ENCODE measurements at regions not wholly inside any gene's neighbourhood (a gene's known extent, or its start where the extent isn't known, plus 50 kb on each side); places are given as distances from the start of the nearest gene placed in this dataset.

DNA sequence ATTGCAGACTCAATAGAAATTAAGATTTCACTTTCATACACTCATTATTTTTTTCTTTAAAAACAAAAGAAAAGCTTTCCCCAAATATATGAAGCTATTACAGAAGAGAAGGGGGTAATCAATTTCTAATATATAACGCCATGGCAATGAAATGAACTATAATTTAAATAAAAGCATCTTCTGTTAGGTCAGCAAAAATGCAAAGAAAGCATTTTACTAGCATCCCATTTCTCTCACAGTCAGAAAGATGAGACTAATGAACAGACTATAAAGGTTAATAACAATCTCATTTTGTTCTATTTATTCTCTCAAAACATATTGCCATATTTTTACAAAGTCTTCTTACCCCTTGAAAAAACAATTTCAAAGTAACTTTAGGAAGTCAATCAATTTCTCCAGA lies 89.0 kb downstream of the TRIML1 start:
- no TSS peak for BruUV-seq (replicated peaks)
- Histone ChIP-seq H3K27me3 (ENCODE audit: control insufficient read depth, insufficient read depth, low read length) (no peaks in the 10 kb centered on the region), H3K9me3 (ENCODE audit: control insufficient read depth, insufficient read depth, low read depth, low read length) (no peaks in the 10 kb centered on the region), H3K4me1 (ENCODE audit: control insufficient read depth, insufficient read depth, low read length) (no peaks in the 10 kb centered on the region), H3K36me3 (ENCODE audit: control insufficient read depth, insufficient read depth, low read length) (no peaks in the 10 kb centered on the region), H3K4me3 (ENCODE audit: low read depth in 2 of 2, low read length in 2 of 2) (no peak overlapping the region), H3K27ac (ENCODE audit: low read length) (no peak overlapping the region)
- ATAC-seq: no peak
- CTCF ChIA-PET: no interaction called here
- intact Hi-C loops (cut with micrococcal nuclease; ENCODE audit: unreplicated experiment) (no loop called here), in situ Hi-C loops (cut with HindIII; ENCODE audit: low pct_unique_long_range_greater_than_20kb, low sequenced_read_pairs) (no loop called here)
- POLR2A ChIA-PET: no interaction called here
- TF ChIP-seq, protein P1, sequence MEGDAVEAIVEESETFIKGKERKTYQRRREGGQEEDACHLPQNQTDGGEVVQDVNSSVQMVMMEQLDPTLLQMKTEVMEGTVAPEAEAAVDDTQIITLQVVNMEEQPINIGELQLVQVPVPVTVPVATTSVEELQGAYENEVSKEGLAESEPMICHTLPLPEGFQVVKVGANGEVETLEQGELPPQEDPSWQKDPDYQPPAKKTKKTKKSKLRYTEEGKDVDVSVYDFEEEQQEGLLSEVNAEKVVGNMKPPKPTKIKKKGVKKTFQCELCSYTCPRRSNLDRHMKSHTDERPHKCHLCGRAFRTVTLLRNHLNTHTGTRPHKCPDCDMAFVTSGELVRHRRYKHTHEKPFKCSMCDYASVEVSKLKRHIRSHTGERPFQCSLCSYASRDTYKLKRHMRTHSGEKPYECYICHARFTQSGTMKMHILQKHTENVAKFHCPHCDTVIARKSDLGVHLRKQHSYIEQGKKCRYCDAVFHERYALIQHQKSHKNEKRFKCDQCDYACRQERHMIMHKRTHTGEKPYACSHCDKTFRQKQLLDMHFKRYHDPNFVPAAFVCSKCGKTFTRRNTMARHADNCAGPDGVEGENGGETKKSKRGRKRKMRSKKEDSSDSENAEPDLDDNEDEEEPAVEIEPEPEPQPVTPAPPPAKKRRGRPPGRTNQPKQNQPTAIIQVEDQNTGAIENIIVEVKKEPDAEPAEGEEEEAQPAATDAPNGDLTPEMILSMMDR (IDR thresholded peaks at IDR 0.05): no peak
- TF ChIP-seq TCF7L2 (IDR thresholded peaks at IDR 0.05; ENCODE audit: low read depth, low read length) (no peak), SIN3A (IDR thresholded peaks at IDR 0.05; ENCODE audit: borderline replicate concordance, insufficient read depth, low read depth, low read length) (no peak), POLR2AphosphoS5 (IDR thresholded peaks at IDR 0.05; ENCODE audit: low read depth, low read length) (no peak), REST (IDR thresholded peaks at IDR 0.05; ENCODE audit: insufficient read depth in 1 of 2, low read depth in 2 of 2, low read length in 1 of 2) (no peak)
- no peak for DNase-seq (ENCODE audit: low read depth, low spot score)

DNA sequence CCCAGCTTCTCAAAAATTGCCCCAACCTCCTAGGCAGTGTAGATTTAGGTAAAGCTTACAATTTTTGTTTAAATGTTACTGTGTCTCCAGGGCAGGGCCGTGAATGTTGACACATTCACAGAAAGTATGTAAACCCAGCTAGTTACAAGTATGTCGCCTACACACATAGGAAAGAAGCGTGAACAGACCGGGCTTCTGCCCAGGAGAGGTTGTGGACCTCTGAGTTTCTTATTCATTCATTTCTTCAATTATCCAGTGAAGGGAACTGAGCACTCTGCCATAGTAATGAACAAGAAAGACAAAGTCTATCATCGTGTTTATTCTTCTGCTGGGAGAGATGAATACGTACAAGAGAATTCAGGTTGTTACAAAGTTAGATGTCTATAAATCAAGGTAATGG lies 93.2 kb downstream of the TRIML1 start:
- DNase-seq (ENCODE audit: low read depth, low spot score): no peak
- H3K4me3 ChIP-seq (ENCODE audit: low read depth in 2 of 2, low read length in 2 of 2): no peak overlapping the region
- in situ Hi-C loops (cut with HindIII; ENCODE audit: low pct_unique_long_range_greater_than_20kb, low sequenced_read_pairs): no loop called here
- ATAC-seq: no peak
- POLR2A ChIA-PET: no interaction called here
- intact Hi-C loops (cut with micrococcal nuclease; ENCODE audit: unreplicated experiment): no loop called here
- TF ChIP-seq POLR2AphosphoS5 (IDR thresholded peaks at IDR 0.05; ENCODE audit: low read depth, low read length): no peak
- no peak for TF ChIP-seq SIN3A (IDR thresholded peaks at IDR 0.05; ENCODE audit: borderline replicate concordance, insufficient read depth, low read depth, low read length)
- TF ChIP-seq REST (IDR thresholded peaks at IDR 0.05; ENCODE audit: insufficient read depth in 1 of 2, low read depth in 2 of 2, low read length in 1 of 2): no peak
- TF ChIP-seq, protein P1 (IDR thresholded peaks at IDR 0.05): no peak
- TF ChIP-seq TCF7L2 (IDR thresholded peaks at IDR 0.05; ENCODE audit: low read depth, low read length): no peak
- H3K27ac ChIP-seq (ENCODE audit: low read length): no peak overlapping the region
- no peaks in the 10 kb centered on the region for H3K36me3 ChIP-seq (ENCODE audit: control insufficient read depth, insufficient read depth, low read length)
- no peaks in the 10 kb centered on the region for H3K4me1 ChIP-seq (ENCODE audit: control insufficient read depth, insufficient read depth, low read length)
- BruUV-seq (replicated peaks): no TSS peak
- no peaks in the 10 kb centered on the region for H3K27me3 ChIP-seq (ENCODE audit: control insufficient read depth, insufficient read depth, low read length)
- CTCF ChIA-PET: no interaction called here
- H3K9me3 ChIP-seq (ENCODE audit: control insufficient read depth, insufficient read depth, low read depth, low read length): no peaks in the 10 kb centered on the region
